Hepatocyte (in vitro differentiated cells): ENCODE measurements at regions not wholly inside any gene's neighbourhood (a gene's known extent, or its start where the extent isn't known, plus 50 kb on each side); places are given as distances from the start of the nearest gene placed in this dataset.

ENCODE experiments used
- DNase-seq: peaks from one replicate; pipeline ENCODE4 v3.0.0-alpha.2; 2016; ENCODE audit warnings: low spot score
- H2AFZ ChIP-seq: fragments of 200-600 bp; sonication (generic); 2 replicates; pipeline ENCODE4 v1.6.0; 2016; ENCODE audit warnings: antibody characterized with exemption, mild to moderate bottlenecking
- H3K27ac ChIP-seq: fragments of 200-600 bp; sonication (generic); 2 replicates; pipeline ENCODE4 v1.5.1; 2016; ENCODE audit warnings: mild to moderate bottlenecking
- H3K27me3 ChIP-seq: fragments of 200-600 bp; sonication (generic); 2 replicates; pipeline ENCODE4 v1.6.1; 2016
- H3K36me3 ChIP-seq: fragments of 200-600 bp; sonication (generic); replicated peaks from 2 replicates; pipeline ENCODE4 v1.5.1; 2016; ENCODE audit warnings: low read depth; ENCODE audit not compliant: insufficient read depth
- H3K4me1 ChIP-seq: fragments of 200-600 bp; sonication (generic); 2 replicates; pipeline ENCODE4 v1.5.1; 2016; ENCODE audit warnings: mild to moderate bottlenecking, moderate library complexity; ENCODE audit not compliant: insufficient read depth
- H3K4me2 ChIP-seq: fragments of 200-600 bp; sonication (generic); 2 replicates; pipeline ENCODE4 v1.6.0; 2016
- H3K4me3 ChIP-seq: fragments of 200-600 bp; sonication (generic); 2 replicates; pipeline ENCODE4 v1.5.1; 2016; ENCODE audit warnings: mild to moderate bottlenecking
- H3K79me2 ChIP-seq: fragments of 200-600 bp; sonication (generic); 2 replicates; pipeline ENCODE4 v1.6.0; 2017; ENCODE audit warnings: mild to moderate bottlenecking
- H3K9me2 ChIP-seq: fragments of 200-600 bp; sonication (generic); replicated peaks from 2 replicates; pipeline ENCODE4 v1.6.0; 2017; ENCODE audit warnings: mild to moderate bottlenecking; ENCODE audit not compliant: insufficient read depth
- H3K9me3 ChIP-seq: fragments of 200-600 bp; sonication (generic); 2 replicates; pipeline ENCODE4 v1.5.1; 2016; ENCODE audit warnings: low read depth, mild to moderate bottlenecking
- H4K20me1 ChIP-seq: fragments of 200-600 bp; sonication (generic); 2 replicates; pipeline ENCODE4 v1.6.0; 2016; ENCODE audit warnings: mild to moderate bottlenecking; ENCODE audit not compliant: insufficient read depth, poor library complexity, severe bottlenecking
- CTCF ChIP-seq: fragments of 200-600 bp; sonication (generic); IDR thresholded peaks from 2 replicates; pipeline ENCODE4 v1.5.1; 2016; ENCODE audit warnings: antibody characterized with exemption, mild to moderate bottlenecking; ENCODE audit not compliant: poor library complexity
- EZH2 ChIP-seq: fragments of 200-600 bp; sonication (generic); IDR thresholded peaks from 2 replicates; pipeline ENCODE4 v1.6.1; 2016; ENCODE audit warnings: antibody characterized with exemption, mild to moderate bottlenecking, borderline replicate concordance
- EZH2phosphoT487 ChIP-seq: fragments of 200-600 bp; sonication (generic); IDR thresholded peaks from one replicate; pipeline ENCODE4 v1.6.1; 2018; ENCODE audit warnings: antibody characterized with exemption, mild to moderate bottlenecking, low read depth, moderate library complexity; ENCODE audit not compliant: unreplicated experiment, severe bottlenecking
- WGBS: methylation state at CpG from one replicate; pipeline ENCODE4 v1.1.6; 2016; ENCODE audit warnings: low lambda C conversion rate; ENCODE audit errors: missing lambda C conversion rate; 5-methylcytosine and 5-hydroxymethylcytosine counted together

GRCh38 chr3:66823009-66823397, 175.1 kb upstream of the KBTBD8 start:
- no peaks in the 10 kb centered on the region for H3K36me3 ChIP-seq
- H3K4me3 ChIP-seq: no peak overlapping the region
- no peaks in the 10 kb centered on the region for H3K9me3 ChIP-seq
- DNase-seq: no peak
- H3K79me2 ChIP-seq: no peaks in the 10 kb centered on the region
- H3K9me2 ChIP-seq: no peaks in the 10 kb centered on the region
- H3K4me2 ChIP-seq: no peak overlapping the region
- no peaks in the 10 kb centered on the region for H4K20me1 ChIP-seq
- no peak overlapping the region for H2AFZ ChIP-seq
- no peaks in the 10 kb centered on the region for H3K4me1 ChIP-seq
- WGBS: 73% methylated on average over 1 of the region's 1 CpG
- TF ChIP-seq CTCF (no peak), EZH2 (no peak), EZH2phosphoT487 (no peak)
- peaks cover 15% of the 10 kb centered on the region for H3K27me3 ChIP-seq
- H3K27ac ChIP-seq: no peak overlapping the region

- no peaks in the 10 kb centered on the region for H3K79me2 ChIP-seq
- H3K27ac ChIP-seq: no peak overlapping the region
- H3K9me3 ChIP-seq: no peaks in the 10 kb centered on the region
- no peak overlapping the region for H3K4me2 ChIP-seq
- H4K20me1 ChIP-seq: no peaks in the 10 kb centered on the region
- H3K36me3 ChIP-seq: no peaks in the 10 kb centered on the region
- H3K4me1 ChIP-seq: no peaks in the 10 kb centered on the region
- WGBS: 69% methylated on average over 7 of the region's 7 CpGs
- H3K27me3 ChIP-seq: peaks cover 12% of the 10 kb centered on the region
- DNase-seq: no peak
- TF ChIP-seq EZH2phosphoT487 (no peak), CTCF (no peak), EZH2 (no peak)
- no peak overlapping the region for H2AFZ ChIP-seq
- H3K9me2 ChIP-seq: no peaks in the 10 kb centered on the region
- no peak overlapping the region for H3K4me3 ChIP-seq
Measured at GRCh38 chr3:66823532-66823931, 174.6 kb upstream of the KBTBD8 start.

GRCh38 chr3:66825375-66825774, 172.7 kb upstream of the KBTBD8 start:
- Histone ChIP-seq H3K36me3 (no peaks in the 10 kb centered on the region), H3K27ac (no peak overlapping the region), H2AFZ (no peak overlapping the region), H3K4me2 (no peak overlapping the region), H4K20me1 (no peaks in the 10 kb centered on the region), H3K27me3 (peaks cover 5% of the 10 kb centered on the region), H3K4me3 (no peak overlapping the region), H3K4me1 (no peaks in the 10 kb centered on the region), H3K79me2 (no peaks in the 10 kb centered on the region), H3K9me3 (no peaks in the 10 kb centered on the region), H3K9me2 (no peaks in the 10 kb centered on the region)
- no peak for DNase-seq
- TF ChIP-seq EZH2phosphoT487: no peak
- no peak for TF ChIP-seq CTCF
- no peak for TF ChIP-seq EZH2
- 92% methylated on average over 4 of the region's 4 CpGs for WGBS

GRCh38 chr3:66827726-66828125, 170.4 kb upstream of the KBTBD8 start:
- H3K27ac ChIP-seq: no peak overlapping the region

More at GRCh38 chr3:66827726-66828125, 170.4 kb upstream of the KBTBD8 start:
- 96% methylated on average over 6 of the region's 6 CpGs for WGBS
- no peaks in the 10 kb centered on the region for H3K9me3 ChIP-seq
- no peaks in the 10 kb centered on the region for H3K9me2 ChIP-seq
- no peak overlapping the region for H2AFZ ChIP-seq
- no peak overlapping the region for H3K4me2 ChIP-seq
- H3K4me1 ChIP-seq: no peaks in the 10 kb centered on the region
- H4K20me1 ChIP-seq: no peaks in the 10 kb centered on the region
- no peaks in the 10 kb centered on the region for H3K79me2 ChIP-seq
- no peak for DNase-seq
- H3K36me3 ChIP-seq: no peaks in the 10 kb centered on the region
- H3K4me3 ChIP-seq: no peak overlapping the region
- peaks cover 5% of the 10 kb centered on the region for H3K27me3 ChIP-seq
- TF ChIP-seq EZH2phosphoT487: no peak
- no peak for TF ChIP-seq EZH2
- no peak for TF ChIP-seq CTCF
